ENCODE measurements at regions not wholly inside any gene's neighbourhood (a gene's known extent, or its start where the extent isn't known, plus 50 kb on each side); places are given as distances from the start of the nearest gene placed in this dataset.
"Not testable (repeated sequence)": the region's sequence is repeated elsewhere in the genome, so short reads cannot be mapped to it uniquely, and the experiment has no call there.

DNA sequence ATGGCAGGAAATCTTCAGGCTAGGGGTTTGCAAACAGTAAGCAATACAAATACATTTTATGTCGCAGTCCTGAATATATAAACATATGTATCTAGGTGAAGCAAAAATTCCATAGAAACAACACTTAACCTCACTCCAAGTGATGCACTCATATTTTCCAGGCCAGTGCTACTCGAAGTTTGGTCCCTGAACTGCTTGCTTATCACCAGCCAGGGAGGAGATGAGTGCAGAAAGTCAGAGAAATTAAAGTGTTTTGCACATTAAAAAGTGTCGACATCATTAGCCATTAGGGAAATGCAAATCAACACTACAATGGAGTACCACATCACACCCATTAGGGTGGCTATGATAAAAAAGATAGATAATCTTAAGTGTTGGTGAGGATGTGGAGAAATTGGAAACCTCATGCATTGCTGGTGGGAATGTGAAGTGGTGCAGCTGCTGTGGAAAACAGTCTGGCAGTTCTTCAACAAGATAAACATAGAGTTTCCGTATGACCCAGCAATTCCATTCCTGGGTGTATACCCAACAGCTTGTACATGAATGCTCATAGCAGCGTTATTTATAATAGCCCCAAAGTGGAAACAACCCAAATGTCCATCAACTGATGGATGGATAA, 70.5 kb upstream of the CSF1 start:
- WGBS, 2 donors = 54 to 67% methylated on average over 5 of the region's 5 CpGs
- Histone ChIP-seq H3K27me3 (no peaks in the 10 kb centered on the region), H3K36me3 (replicated peaks in 1 of 2; ENCODE audit: insufficient read depth in 1 of 2, low read depth in 2 of 2) (no peaks in the 10 kb centered on the region), H3K4me3 (no peak overlapping the region), H3K4me1 (no peaks in the 10 kb centered on the region), H3K27ac (no peak overlapping the region), H3K9me3 (no peaks in the 10 kb centered on the region)
- ATAC-seq (no peak), DNase-seq (no peak)
- intact Hi-C loops (cut with DNase I) = no loop called here
- TF ChIP-seq, protein P1, sequence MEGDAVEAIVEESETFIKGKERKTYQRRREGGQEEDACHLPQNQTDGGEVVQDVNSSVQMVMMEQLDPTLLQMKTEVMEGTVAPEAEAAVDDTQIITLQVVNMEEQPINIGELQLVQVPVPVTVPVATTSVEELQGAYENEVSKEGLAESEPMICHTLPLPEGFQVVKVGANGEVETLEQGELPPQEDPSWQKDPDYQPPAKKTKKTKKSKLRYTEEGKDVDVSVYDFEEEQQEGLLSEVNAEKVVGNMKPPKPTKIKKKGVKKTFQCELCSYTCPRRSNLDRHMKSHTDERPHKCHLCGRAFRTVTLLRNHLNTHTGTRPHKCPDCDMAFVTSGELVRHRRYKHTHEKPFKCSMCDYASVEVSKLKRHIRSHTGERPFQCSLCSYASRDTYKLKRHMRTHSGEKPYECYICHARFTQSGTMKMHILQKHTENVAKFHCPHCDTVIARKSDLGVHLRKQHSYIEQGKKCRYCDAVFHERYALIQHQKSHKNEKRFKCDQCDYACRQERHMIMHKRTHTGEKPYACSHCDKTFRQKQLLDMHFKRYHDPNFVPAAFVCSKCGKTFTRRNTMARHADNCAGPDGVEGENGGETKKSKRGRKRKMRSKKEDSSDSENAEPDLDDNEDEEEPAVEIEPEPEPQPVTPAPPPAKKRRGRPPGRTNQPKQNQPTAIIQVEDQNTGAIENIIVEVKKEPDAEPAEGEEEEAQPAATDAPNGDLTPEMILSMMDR (IDR thresholded peaks at IDR 0.05) = no peak
- TF ChIP-seq POLR2A (IDR thresholded peaks at IDR 0.05) = no peak

DNA sequence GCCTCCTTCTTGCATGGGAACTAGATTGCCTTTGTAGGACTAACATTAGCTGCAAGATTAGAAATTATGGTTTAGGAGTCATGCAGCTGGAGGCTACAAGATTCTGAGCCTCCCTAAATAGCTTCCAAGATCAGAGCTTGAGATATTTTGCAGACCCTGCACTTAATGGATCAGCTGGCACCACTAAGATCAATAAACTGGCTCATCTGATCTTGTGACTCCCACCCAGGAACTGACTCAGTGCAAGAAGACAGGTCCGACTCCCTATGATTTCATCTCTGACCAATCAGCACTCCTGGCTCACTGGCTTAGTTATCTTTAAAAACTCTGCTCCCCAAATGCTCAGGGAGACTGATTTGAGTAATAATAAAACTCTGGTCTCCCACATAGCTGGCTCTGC, 71.4 kb upstream of the CSF1 start:
- H3K27ac ChIP-seq; H3K9me3 ChIP-seq; H3K4me1 ChIP-seq; intact Hi-C loops (cut with DNase I); DNase-seq; ATAC-seq; H3K36me3 ChIP-seq (replicated peaks in 1 of 2; ENCODE audit: insufficient read depth in 1 of 2, low read depth in 2 of 2); H3K27me3 ChIP-seq; H3K4me3 ChIP-seq: not testable (repeated sequence)
- 85 to 91% methylated on average over 1 of the region's 1 CpG for WGBS, 2 donors

DNA sequence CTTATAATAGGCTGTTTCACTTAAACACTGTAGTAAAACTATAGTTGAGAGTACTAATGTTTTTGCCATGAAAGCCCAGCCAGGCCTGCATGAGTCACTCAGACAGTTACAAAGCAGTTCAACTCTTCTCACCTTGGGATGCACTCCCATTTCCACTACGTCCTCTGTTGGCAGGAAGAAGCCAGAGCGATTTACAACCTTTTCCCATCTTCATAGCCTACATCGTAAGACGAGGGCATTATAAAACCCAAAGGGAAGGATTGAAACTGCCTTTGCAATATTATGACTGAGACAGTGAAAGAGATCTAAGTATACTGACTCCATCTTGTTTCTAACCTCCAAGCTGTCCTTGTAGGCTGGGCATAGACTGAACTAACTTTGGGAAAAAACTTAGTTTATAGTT, 71.8 kb upstream of the CSF1 start:
- DNase-seq (no peak), ATAC-seq (no peak)
- Histone ChIP-seq H3K4me1 (no peaks in the 10 kb centered on the region), H3K9me3 (no peaks in the 10 kb centered on the region), H3K4me3 (no peak overlapping the region), H3K36me3 (replicated peaks in 1 of 2; ENCODE audit: insufficient read depth in 1 of 2, low read depth in 2 of 2) (no peaks in the 10 kb centered on the region), H3K27ac (no peak overlapping the region), H3K27me3 (no peaks in the 10 kb centered on the region)
- TF ChIP-seq POLR2A (IDR thresholded peaks at IDR 0.05) = no peak
- TF ChIP-seq, protein P1 (IDR thresholded peaks at IDR 0.05) = no peak
- WGBS, 2 donors = 74 to 86% methylated on average over 4 of the region's 4 CpGs
- intact Hi-C loops (cut with DNase I) = no loop called here

DNA sequence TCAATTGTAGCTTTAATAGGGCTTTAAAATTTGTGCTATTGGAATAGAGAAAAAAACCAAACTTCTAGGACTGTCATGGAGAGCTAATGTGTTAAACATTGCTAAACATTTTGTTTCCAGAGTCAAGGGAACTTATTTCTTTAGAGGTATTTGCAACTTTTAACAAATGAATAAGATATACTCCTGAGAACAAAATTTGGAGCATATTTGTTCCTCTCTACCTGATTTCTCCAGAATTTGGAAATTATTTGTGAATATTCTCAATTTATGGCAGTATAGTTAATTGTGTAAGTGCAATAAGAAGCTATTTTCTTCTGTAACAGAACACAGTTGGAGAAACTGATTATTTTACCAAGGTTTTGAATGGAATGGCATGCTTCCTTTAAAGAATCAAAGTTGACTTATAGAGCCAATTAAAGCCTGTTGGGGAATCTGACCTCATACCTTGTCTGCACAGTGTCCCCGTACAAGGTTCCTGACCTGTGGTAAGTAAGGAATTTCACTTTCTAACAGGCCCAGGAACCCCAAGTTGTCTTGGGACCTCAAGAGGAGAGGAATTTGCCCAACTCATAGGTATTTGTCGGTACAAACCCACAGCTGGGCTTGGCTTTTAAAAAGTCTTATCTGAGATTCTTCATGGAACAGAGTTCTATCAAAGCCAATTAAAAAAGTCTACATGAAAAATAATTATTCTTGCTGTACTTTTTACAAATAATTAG, 72.6 kb upstream of the CSF1 start:
- Histone ChIP-seq H3K36me3 (replicated peaks in 1 of 2; ENCODE audit: insufficient read depth in 1 of 2, low read depth in 2 of 2) (no peaks in the 10 kb centered on the region), H3K4me3 (no peak overlapping the region), H3K27me3 (no peaks in the 10 kb centered on the region), H3K9me3 (no peaks in the 10 kb centered on the region), H3K4me1 (no peaks in the 10 kb centered on the region), H3K27ac (no peak overlapping the region)
- ATAC-seq (no peak), DNase-seq (no peak)
- intact Hi-C loops (cut with DNase I) = no loop called here
- TF ChIP-seq, protein P1 (IDR thresholded peaks at IDR 0.05) = no peak
- TF ChIP-seq POLR2A (IDR thresholded peaks at IDR 0.05) = no peak
- 84 to 92% methylated on average over 2 of the region's 2 CpGs for WGBS, 2 donors

DNA sequence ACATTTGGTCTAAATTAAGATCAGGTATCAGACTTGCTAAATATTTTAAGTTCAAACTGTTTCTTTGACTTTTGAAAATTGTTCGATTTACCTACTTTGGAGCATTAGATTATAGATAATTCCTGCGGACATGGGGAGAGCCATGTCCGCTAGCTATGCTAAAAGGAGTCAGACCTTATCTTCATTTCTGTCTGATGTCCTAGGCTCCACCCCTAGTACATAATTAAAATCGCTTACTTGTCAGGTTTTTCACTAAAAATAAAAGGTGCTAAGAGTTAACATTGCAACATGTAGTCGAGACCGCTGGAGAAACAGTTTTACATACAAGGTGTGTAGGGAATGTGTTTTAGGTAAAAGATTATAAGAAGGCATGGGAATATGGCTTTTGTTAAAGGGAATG, 71.9 kb upstream of the EPS8L3 start:
- intact Hi-C loops (cut with DNase I); H3K36me3 ChIP-seq (replicated peaks in 1 of 2; ENCODE audit: insufficient read depth in 1 of 2, low read depth in 2 of 2); ATAC-seq; H3K4me1 ChIP-seq; H3K9me3 ChIP-seq; H3K4me3 ChIP-seq; DNase-seq; H3K27ac ChIP-seq; H3K27me3 ChIP-seq: not testable (repeated sequence)
- 88 to 89% methylated on average over 6 of the region's 6 CpGs for WGBS, 2 donors

DNA sequence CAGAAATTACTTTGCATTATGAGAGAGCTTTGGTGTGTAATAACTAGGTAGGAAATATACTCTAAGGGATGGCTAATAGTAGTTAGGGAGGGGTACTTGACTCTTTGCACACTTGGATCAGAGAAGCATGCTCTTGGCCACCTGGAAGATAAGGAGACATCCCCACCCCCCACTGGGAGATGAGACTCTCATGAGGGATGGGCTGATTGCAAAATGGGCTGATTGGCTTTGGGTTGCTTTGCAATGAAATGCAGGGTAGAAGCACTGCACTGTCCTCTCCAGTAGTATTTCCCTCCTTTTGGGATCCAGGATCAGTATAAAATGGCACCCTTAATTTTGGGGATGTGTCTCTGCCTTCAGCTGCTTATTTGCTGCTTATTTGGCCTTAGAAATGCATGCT, 71.2 kb upstream of the EPS8L3 start:
- Histone ChIP-seq H3K36me3 (replicated peaks in 1 of 2; ENCODE audit: insufficient read depth in 1 of 2, low read depth in 2 of 2) (no peaks in the 10 kb centered on the region), H3K27ac (no peak overlapping the region), H3K9me3 (no peaks in the 10 kb centered on the region), H3K4me1 (no peaks in the 10 kb centered on the region), H3K4me3 (no peak overlapping the region), H3K27me3 (no peaks in the 10 kb centered on the region)
- intact Hi-C loops (cut with DNase I) = no loop called here
- TF ChIP-seq, protein P1 (IDR thresholded peaks at IDR 0.05) = no peak
- no peak for TF ChIP-seq POLR2A (IDR thresholded peaks at IDR 0.05)
- DNase-seq (no peak), ATAC-seq (no peak)
